ENCODE measurements at regions not wholly inside any gene's neighbourhood (a gene's known extent, or its start where the extent isn't known, plus 50 kb on each side); places are given as distances from the start of the nearest gene placed in this dataset.

- Mint-ChIP-seq H3K27ac (ENCODE audit: unreplicated experiment) (no peak overlapping the region), H3K27me3 (ENCODE audit: unreplicated experiment) (no peaks in the 10 kb centered on the region), H3K36me3 (ENCODE audit: unreplicated experiment) (no peaks in the 10 kb centered on the region), H3K4me1 (ENCODE audit: low read depth, unreplicated experiment) (peaks cover 5% of the 10 kb centered on the region), H3K4me3 (ENCODE audit: unreplicated experiment) (peak overlapping the region; percentile 71), H3K9me3 (ENCODE audit: unreplicated experiment) (no peaks in the 10 kb centered on the region)
- peak; percentile 58 for DNase-seq
- TF ChIP-seq, protein P1, sequence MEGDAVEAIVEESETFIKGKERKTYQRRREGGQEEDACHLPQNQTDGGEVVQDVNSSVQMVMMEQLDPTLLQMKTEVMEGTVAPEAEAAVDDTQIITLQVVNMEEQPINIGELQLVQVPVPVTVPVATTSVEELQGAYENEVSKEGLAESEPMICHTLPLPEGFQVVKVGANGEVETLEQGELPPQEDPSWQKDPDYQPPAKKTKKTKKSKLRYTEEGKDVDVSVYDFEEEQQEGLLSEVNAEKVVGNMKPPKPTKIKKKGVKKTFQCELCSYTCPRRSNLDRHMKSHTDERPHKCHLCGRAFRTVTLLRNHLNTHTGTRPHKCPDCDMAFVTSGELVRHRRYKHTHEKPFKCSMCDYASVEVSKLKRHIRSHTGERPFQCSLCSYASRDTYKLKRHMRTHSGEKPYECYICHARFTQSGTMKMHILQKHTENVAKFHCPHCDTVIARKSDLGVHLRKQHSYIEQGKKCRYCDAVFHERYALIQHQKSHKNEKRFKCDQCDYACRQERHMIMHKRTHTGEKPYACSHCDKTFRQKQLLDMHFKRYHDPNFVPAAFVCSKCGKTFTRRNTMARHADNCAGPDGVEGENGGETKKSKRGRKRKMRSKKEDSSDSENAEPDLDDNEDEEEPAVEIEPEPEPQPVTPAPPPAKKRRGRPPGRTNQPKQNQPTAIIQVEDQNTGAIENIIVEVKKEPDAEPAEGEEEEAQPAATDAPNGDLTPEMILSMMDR (IDR thresholded peaks at IDR 0.05; ENCODE audit: partially characterized antibody, unreplicated experiment), result no peak
Measured at GRCh38 chr20:57013741-57014140, 252.7 kb downstream of the BMP7 start.

DNA sequence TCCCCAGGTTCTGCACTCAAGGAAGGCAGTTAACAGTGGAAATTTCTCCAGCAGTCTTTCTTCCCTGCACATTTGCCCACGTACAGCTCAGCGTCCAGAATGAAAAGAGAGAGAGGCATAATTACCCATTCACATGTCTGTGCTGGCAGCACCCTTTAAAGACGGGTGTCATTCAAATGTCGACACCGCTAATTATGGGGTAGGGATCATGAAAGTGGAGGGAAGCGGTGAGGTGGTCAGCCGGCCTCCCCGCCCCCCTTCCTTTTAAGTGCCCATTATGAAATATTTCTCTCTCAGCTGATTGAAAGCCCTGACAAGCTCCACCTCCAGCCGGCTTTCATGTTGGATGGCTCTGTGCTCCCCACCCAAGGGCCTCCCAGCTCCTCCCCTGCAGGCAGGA, 246.1 kb downstream of the BMP7 start:
- Mint-ChIP-seq H3K9me3 (ENCODE audit: unreplicated experiment) (peaks cover 3% of the 10 kb centered on the region), H3K4me1 (ENCODE audit: low read depth, unreplicated experiment) (peaks cover 2% of the 10 kb centered on the region), H3K36me3 (ENCODE audit: unreplicated experiment) (peaks cover 5% of the 10 kb centered on the region), H3K27me3 (ENCODE audit: unreplicated experiment) (no peaks in the 10 kb centered on the region), H3K27ac (ENCODE audit: unreplicated experiment) (no peak overlapping the region), H3K4me3 (ENCODE audit: unreplicated experiment) (no peak overlapping the region)
- TF ChIP-seq, protein P1 (IDR thresholded peaks at IDR 0.05; ENCODE audit: partially characterized antibody, unreplicated experiment), result no peak
- DNase-seq, result no peak

DNA sequence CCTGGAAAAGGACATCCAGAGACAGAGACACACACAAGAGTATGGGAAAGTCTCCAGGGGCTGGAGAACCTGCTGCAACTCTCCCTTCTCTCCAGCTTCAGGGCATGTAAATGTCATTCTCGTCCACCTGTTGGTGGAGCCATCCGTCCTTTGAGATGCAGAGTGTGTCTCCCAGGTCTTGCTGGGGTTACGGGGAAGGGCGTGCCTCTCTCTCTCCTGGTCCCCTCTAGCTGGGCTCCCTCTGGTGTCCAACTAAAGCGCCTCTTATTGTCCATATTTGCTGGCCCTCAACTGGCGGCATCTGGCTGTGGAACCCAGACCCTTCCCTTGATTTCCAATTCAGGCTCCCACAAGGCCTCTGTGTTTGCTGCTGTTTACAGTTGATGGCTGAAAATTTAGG, 244.1 kb downstream of the BMP7 start:
- Mint-ChIP-seq H3K27me3 (ENCODE audit: unreplicated experiment) (no peaks in the 10 kb centered on the region), H3K4me1 (ENCODE audit: low read depth, unreplicated experiment) (peaks cover 7% of the 10 kb centered on the region), H3K36me3 (ENCODE audit: unreplicated experiment) (peaks cover 5% of the 10 kb centered on the region), H3K9me3 (ENCODE audit: unreplicated experiment) (peaks cover 3% of the 10 kb centered on the region), H3K4me3 (ENCODE audit: unreplicated experiment) (no peak overlapping the region), H3K27ac (ENCODE audit: unreplicated experiment) (no peak overlapping the region)
- TF ChIP-seq, protein P1 (IDR thresholded peaks at IDR 0.05; ENCODE audit: partially characterized antibody, unreplicated experiment), result no peak
- no peak for DNase-seq

- Mint-ChIP-seq H3K27me3 (ENCODE audit: unreplicated experiment) (no peaks in the 10 kb centered on the region), H3K4me1 (ENCODE audit: low read depth, unreplicated experiment) (peaks cover 13% of the 10 kb centered on the region), H3K27ac (ENCODE audit: unreplicated experiment) (no peak overlapping the region), H3K36me3 (ENCODE audit: unreplicated experiment) (peaks cover 5% of the 10 kb centered on the region), H3K4me3 (ENCODE audit: unreplicated experiment) (no peak overlapping the region), H3K9me3 (ENCODE audit: unreplicated experiment) (peaks cover 5% of the 10 kb centered on the region)
- DNase-seq, result no peak
- TF ChIP-seq, protein P1 (IDR thresholded peaks at IDR 0.05; ENCODE audit: partially characterized antibody, unreplicated experiment), result no peak
Measured at GRCh38 chr20:57023007-57023406, 243.4 kb downstream of the BMP7 start.

DNA sequence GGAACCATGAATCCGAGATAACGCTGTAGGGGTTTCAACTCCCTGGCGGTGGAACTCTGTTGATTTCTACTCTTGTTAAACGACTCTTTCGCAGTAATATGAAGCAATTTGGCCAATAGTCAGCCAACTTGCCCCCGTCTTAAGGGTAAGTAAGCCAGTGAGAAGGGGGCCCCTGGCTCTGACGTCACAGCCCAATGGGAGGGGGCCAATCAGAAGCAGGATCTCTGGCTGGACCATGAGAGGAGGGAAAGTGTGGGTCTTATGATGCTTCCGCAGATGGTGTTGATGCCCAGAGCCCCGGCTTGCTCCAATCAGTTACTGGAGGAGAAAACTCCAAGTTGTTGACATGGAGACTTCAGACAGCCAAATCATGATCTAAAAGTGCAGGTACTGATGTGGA, 242.4 kb downstream of the BMP7 start:
- Mint-ChIP-seq H3K9me3 (ENCODE audit: unreplicated experiment) (peaks cover 6% of the 10 kb centered on the region), H3K4me3 (ENCODE audit: unreplicated experiment) (no peak overlapping the region), H3K27me3 (ENCODE audit: unreplicated experiment) (no peaks in the 10 kb centered on the region), H3K27ac (ENCODE audit: unreplicated experiment) (no peak overlapping the region), H3K4me1 (ENCODE audit: low read depth, unreplicated experiment) (peaks cover 12% of the 10 kb centered on the region), H3K36me3 (ENCODE audit: unreplicated experiment) (peaks cover 5% of the 10 kb centered on the region)
- no peak for DNase-seq
- TF ChIP-seq, protein P1 (IDR thresholded peaks at IDR 0.05; ENCODE audit: partially characterized antibody, unreplicated experiment), result no peak

Measured in glutamatergic neuron (in vitro differentiated cells).